Keratinocyte (primary cell): ENCODE measurements at regions not wholly inside any gene's neighbourhood (a gene's known extent, or its start where the extent isn't known, plus 50 kb on each side); places are given as distances from the start of the nearest gene placed in this dataset.
A peak's percentile ranks its signal among the peaks of the same experiment; 100 is the strongest.

Source experiments
- DNase-seq: peaks from one replicate; pipeline ENCODE4 v3.0.0-alpha.2; 2011; ENCODE audit warnings: low read depth, missing footprints, low spot score
- FAIRE-seq: peaks from 2 replicates; lab custom pipeline; 2011; peaks lifted over from hg19 to GRCh38; lab: Jason Lieb, UNC
- H2AFZ ChIP-seq: 2 replicates; pipeline ENCODE4 v1.6.0; 2012; ENCODE audit warnings: low read length, control low read depth, inconsistent platforms; ENCODE audit not compliant: control insufficient read depth
- H3K27ac ChIP-seq: 2 replicates; pipeline ENCODE4 v1.5.1; 2011; ENCODE audit warnings: low read length; ENCODE audit not compliant: control insufficient read depth, insufficient read depth
- H3K27me3 ChIP-seq: 3 replicates; pipeline ENCODE4 v1.6.0; 2011; ENCODE audit warnings: low read length; ENCODE audit not compliant: control insufficient read depth, insufficient read depth; ENCODE audit errors: extremely low read depth
- H3K36me3 ChIP-seq, 2 experiments: 2 replicates in 1 of 2; 3 replicates in 1 of 2; pipeline ENCODE4 v1.5.1; 2011; ENCODE audit warnings: low read length in 2 of 2, mild to moderate bottlenecking in 1 of 2; ENCODE audit not compliant: control insufficient read depth in 2 of 2, insufficient read depth in 2 of 2; ENCODE audit errors: extremely low read depth in 1 of 2
- H3K4me1 ChIP-seq: 3 replicates; pipeline ENCODE4 v1.5.1; 2011; ENCODE audit warnings: low read length; ENCODE audit not compliant: control insufficient read depth, insufficient read depth; ENCODE audit errors: extremely low read depth
- H3K4me2 ChIP-seq: 3 replicates; pipeline ENCODE4 v1.6.0; 2011; ENCODE audit warnings: low read depth, low read length; ENCODE audit not compliant: control insufficient read depth, insufficient read depth; ENCODE audit errors: extremely low read depth
- H3K4me3 ChIP-seq, 3 experiments: fragments of 200-600 bp in 1 of 3; sonication (generic) in 1 of 3; 2 replicates in 2 of 3; 3 replicates in 1 of 3; pipeline ENCODE4 v1.5.1; 2011 to 2016; ENCODE audit warnings: low read length in 3 of 3, mild to moderate bottlenecking in 3 of 3, control low read depth in 2 of 3, inconsistent platforms in 1 of 3, low read depth in 1 of 3, mixed read lengths in 1 of 3, mixed run types in 1 of 3, moderate library complexity in 1 of 3; ENCODE audit not compliant: control insufficient read depth in 2 of 3, insufficient read depth in 2 of 3; ENCODE audit errors: extremely low read depth in 1 of 3
- H3K79me2 ChIP-seq: 2 replicates; pipeline ENCODE4 v1.6.0; 2012; ENCODE audit warnings: low read length; ENCODE audit not compliant: control insufficient read depth, insufficient read depth
- H3K9ac ChIP-seq: 3 replicates; pipeline ENCODE4 v1.6.0; 2011; ENCODE audit warnings: low read length; ENCODE audit not compliant: control insufficient read depth, insufficient read depth; ENCODE audit errors: extremely low read depth
- H3K9me1 ChIP-seq: 3 replicates; pipeline ENCODE4 v1.6.0; 2011; ENCODE audit warnings: low read length; ENCODE audit not compliant: control insufficient read depth, insufficient read depth; ENCODE audit errors: extremely low read depth
- H3K9me3 ChIP-seq: 2 replicates; pipeline ENCODE4 v1.5.1; 2012; ENCODE audit warnings: low read depth, low read length; ENCODE audit not compliant: control insufficient read depth
- H4K20me1 ChIP-seq: 3 replicates; pipeline ENCODE4 v1.6.0; 2011; ENCODE audit warnings: low read length; ENCODE audit not compliant: control insufficient read depth, insufficient read depth; ENCODE audit errors: extremely low read depth
- CTCF ChIP-seq, 3 experiments: IDR thresholded peaks in 1 of 3; conservative IDR thresholded peaks in 1 of 3; optimal IDR thresholded peaks in 1 of 3; 2 replicates in 2 of 3; 3 replicates in 1 of 3; pipeline versions ENCODE3 to v1.5.1; 2011; ENCODE audit warnings: low read length in 3 of 3, mild to moderate bottlenecking in 3 of 3, moderate library complexity in 2 of 3, control low read depth in 1 of 3, inconsistent platforms in 1 of 3; ENCODE audit not compliant: insufficient read depth in 2 of 3; ENCODE audit errors: extremely low read depth in 1 of 3
- EZH2 ChIP-seq: IDR thresholded peaks from one replicate; pipeline ENCODE4 v1.6.1; 2012; ENCODE audit warnings: inconsistent platforms, mild to moderate bottlenecking, low read length, moderate library complexity
- dilution Hi-C: fragments of 300-500 bp; cut with MboI; formaldehyde crosslinking; loops from one replicate; pipeline ENCODE4 v1.7.0; 2020; ENCODE audit warnings: low sequenced_read_pairs; ENCODE audit not compliant: extremely low pct_ligation_motif_present

- H3K9me3 ChIP-seq, result no peaks in the 10 kb centered on the region
Measured at GRCh38 chr18:67282796-67283195, 233.7 kb downstream of the DSEL start.

GRCh38 chr18:67281746-67282145 is 234.8 kb downstream of the DSEL start:
- Histone ChIP-seq H3K27ac (no peak overlapping the region), H2AFZ (no peak overlapping the region), H3K4me1 (no peaks in the 10 kb centered on the region), H4K20me1 (no peaks in the 10 kb centered on the region), H3K9me1 (no peaks in the 10 kb centered on the region), H3K4me2 (no peak overlapping the region), H3K79me2 (no peaks in the 10 kb centered on the region), H3K36me3 (no peaks in the 10 kb centered on the region), H3K27me3 (no peaks in the 10 kb centered on the region), H3K9ac (no peak overlapping the region), H3K4me3 (no peak overlapping the region), H3K9me3 (no peaks in the 10 kb centered on the region)
- DNase-seq (no peak), FAIRE-seq (no peak)
- peak in 1 of 3 experiments; percentile 2 for TF ChIP-seq CTCF (optimal IDR thresholded peaks at IDR 0.05 in 1 of 3, IDR thresholded peaks at IDR 0.05 in 1 of 3, conservative IDR thresholded peaks at IDR 0.05 in 1 of 3; ENCODE audit: extremely low read depth in 1 of 3, insufficient read depth in 2 of 3, low read length in 3 of 3)
- TF ChIP-seq EZH2, result no peak
- dilution Hi-C loops, result no loop called here

More at GRCh38 chr18:67282796-67283195, 233.7 kb downstream of the DSEL start:
- Histone ChIP-seq H3K4me3 (no peak overlapping the region), H3K36me3 (no peaks in the 10 kb centered on the region), H3K9ac (no peak overlapping the region), H3K79me2 (no peaks in the 10 kb centered on the region), H2AFZ (no peak overlapping the region), H3K27me3 (no peaks in the 10 kb centered on the region), H4K20me1 (no peaks in the 10 kb centered on the region), H3K9me1 (no peaks in the 10 kb centered on the region), H3K27ac (no peak overlapping the region), H3K4me1 (no peaks in the 10 kb centered on the region), H3K4me2 (no peak overlapping the region)
- dilution Hi-C loops, result no loop called here
- FAIRE-seq (no peak), DNase-seq (no peak)
- TF ChIP-seq CTCF (optimal IDR thresholded peaks at IDR 0.05 in 1 of 3, IDR thresholded peaks at IDR 0.05 in 1 of 3, conservative IDR thresholded peaks at IDR 0.05 in 1 of 3; ENCODE audit: extremely low read depth in 1 of 3, insufficient read depth in 2 of 3, low read length in 3 of 3) (no peak), EZH2 (no peak)
